Psoas muscle (tissue), 7 donors: ENCODE measurements at regions not wholly inside any gene's neighbourhood (a gene's known extent, or its start where the extent isn't known, plus 50 kb on each side); places are given as distances from the start of the nearest gene placed in this dataset.

Experiments
- ATAC-seq, 4 donors: fragments of 200-7000 bp; cut with Tn5 transposase; one replicate each; pipeline ENCODE4 v1.9.1; 2020; ENCODE audit warnings: moderate library complexity in 3 of 4, mild to moderate bottlenecking in 2 of 4
- DNase-seq, 2 donors: peaks; one replicate each; pipeline ENCODE4 v3.0.0-alpha.2; 2020
- H3K27ac ChIP-seq: fragments of 200-600 bp; one replicate; pipeline ENCODE4 v1.8.0; 2022
- H3K27me3 ChIP-seq, 3 donors: fragments of 200-600 bp in 1 of 3; one replicate each; pipeline versions ENCODE4 v1.6.1 to v1.8.0; 2013 to 2022; ENCODE audit warnings: low read length in 2 of 3, mild to moderate bottlenecking in 2 of 3, moderate library complexity in 1 of 3; ENCODE audit not compliant: insufficient read depth in 3 of 3
- H3K36me3 ChIP-seq, 2 donors: fragments of 200-600 bp in 1 of 2; one replicate each; pipeline versions ENCODE4 v1.6.1 to v1.8.0; 2013 to 2022; ENCODE audit warnings: low read depth in 1 of 2, mild to moderate bottlenecking in 1 of 2, moderate library complexity in 1 of 2; ENCODE audit not compliant: insufficient read depth in 1 of 2
- H3K4me1 ChIP-seq: fragments of 200-600 bp; one replicate; pipeline ENCODE4 v1.8.0; 2022
- H3K4me3 ChIP-seq: fragments of 200-600 bp; one replicate; pipeline ENCODE4 v1.8.0; 2022; ENCODE audit warnings: mild to moderate bottlenecking
- H3K9me3 ChIP-seq: fragments of 200-600 bp; one replicate; pipeline ENCODE4 v1.8.0; 2022
- WGBS, 3 donors: extraction: QIAGEN DNeasy Blood & Tissue Kit; methylation state at CpG; one replicate each; pipeline versions ENCODE4 v1.1.6 to v1.1.7; 2013; 5-methylcytosine and 5-hydroxymethylcytosine counted together
- intact Hi-C, 2 donors: fragments of 100-400 bp; cut with DNase I; formaldehyde crosslinking; loops; one replicate each; pipeline versions ENCODE4 v1.11.0 to v1.14.2; 2022
- TF ChIP-seq, protein P1 (sequence below): fragments of 200-600 bp; IDR thresholded peaks from one replicate; pipeline ENCODE4 v1.8.0; 2022; ENCODE audit warnings: antibody characterized with exemption
- donor health status: healthy with polysubstance abuse.
- donor health status: DM: no; HTN: no; CAD: no; lungs with moderate emphysema.
- donor health status: Bipolar disorder and iron deficiency.
- donor health status: healthy.
- donor health status: DM: yes; HTN: yes; CAD: no.
- donor health status: DM: no; HTN: no; CAD: no.
- donor health status: DM: yes; HTN: yes; CAD: no.

DNA sequence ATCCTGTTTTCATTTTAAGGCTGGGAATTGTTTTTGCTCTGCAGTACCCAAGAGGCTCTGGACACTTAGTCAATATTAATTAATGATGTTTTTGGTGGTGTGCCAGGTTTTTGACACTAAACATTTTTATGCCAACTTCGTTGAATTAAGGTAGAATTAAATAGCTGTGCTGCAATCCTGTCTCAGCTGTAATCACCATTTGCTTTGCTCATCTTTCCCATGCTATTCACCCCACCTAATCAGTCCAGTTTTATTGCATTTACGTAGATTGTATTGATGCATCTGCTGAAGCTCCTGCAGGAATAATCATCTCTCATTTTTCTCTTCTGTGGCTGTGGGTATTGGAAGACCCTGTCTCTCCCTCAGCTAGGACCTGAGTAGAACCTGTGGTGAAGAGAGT, 52.6 kb upstream of the TRUB1 start:
- H3K27me3 ChIP-seq = peaks cover 0 to 4% (median 0%) of the 10 kb centered on the region in 3 donors

More for the DNA sequence above, 52.6 kb upstream of the TRUB1 start:
- TF ChIP-seq, protein P1, sequence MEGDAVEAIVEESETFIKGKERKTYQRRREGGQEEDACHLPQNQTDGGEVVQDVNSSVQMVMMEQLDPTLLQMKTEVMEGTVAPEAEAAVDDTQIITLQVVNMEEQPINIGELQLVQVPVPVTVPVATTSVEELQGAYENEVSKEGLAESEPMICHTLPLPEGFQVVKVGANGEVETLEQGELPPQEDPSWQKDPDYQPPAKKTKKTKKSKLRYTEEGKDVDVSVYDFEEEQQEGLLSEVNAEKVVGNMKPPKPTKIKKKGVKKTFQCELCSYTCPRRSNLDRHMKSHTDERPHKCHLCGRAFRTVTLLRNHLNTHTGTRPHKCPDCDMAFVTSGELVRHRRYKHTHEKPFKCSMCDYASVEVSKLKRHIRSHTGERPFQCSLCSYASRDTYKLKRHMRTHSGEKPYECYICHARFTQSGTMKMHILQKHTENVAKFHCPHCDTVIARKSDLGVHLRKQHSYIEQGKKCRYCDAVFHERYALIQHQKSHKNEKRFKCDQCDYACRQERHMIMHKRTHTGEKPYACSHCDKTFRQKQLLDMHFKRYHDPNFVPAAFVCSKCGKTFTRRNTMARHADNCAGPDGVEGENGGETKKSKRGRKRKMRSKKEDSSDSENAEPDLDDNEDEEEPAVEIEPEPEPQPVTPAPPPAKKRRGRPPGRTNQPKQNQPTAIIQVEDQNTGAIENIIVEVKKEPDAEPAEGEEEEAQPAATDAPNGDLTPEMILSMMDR = no peak
- no peaks in the 10 kb centered on the region for H3K9me3 ChIP-seq
- intact Hi-C loops = no loop called here
- ATAC-seq (no peak), DNase-seq (no peak)
- no peak overlapping the region for H3K4me3 ChIP-seq
- 35 to 51% (median 39%) methylated on average over 2 of the region's 2 CpGs for WGBS, 3 donors
- H3K4me1 ChIP-seq = no peaks in the 10 kb centered on the region
- no peaks in the 10 kb centered on the region for H3K36me3 ChIP-seq
- H3K27ac ChIP-seq = no peak overlapping the region
